NCI-H1436 treated with DMSO at 0.1 percent for 48 hours (cell line): ENCODE measurements at regions not wholly inside any gene's neighbourhood (a gene's known extent, or its start where the extent isn't known, plus 50 kb on each side); places are given as distances from the start of the nearest gene placed in this dataset.

ENCODE experiments used
- DNase-seq: peaks from one replicate; lab custom pipeline; 2025; lab: John Stamatoyannopoulos, UW

DNA sequence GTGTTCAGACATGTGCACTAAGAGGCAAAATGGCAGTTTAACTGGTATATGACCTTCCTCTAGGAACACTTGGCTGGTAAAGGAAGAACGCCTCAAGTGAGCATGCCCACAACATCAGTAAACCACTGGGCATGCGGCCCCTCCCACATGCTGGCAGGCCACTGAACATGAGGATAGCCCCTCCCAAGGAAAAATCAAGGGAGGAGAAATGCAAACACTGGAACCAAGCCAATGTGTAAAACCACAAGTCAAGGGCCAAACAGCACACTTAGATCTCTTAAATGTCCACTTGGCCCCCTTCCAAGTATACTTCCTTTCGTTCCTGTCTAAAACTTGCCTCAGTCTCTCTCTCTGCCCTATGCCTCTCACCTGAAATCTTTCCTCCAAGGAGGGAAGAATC lies 980.8 kb downstream of the TSN start:
- no peak for DNase-seq

DNA sequence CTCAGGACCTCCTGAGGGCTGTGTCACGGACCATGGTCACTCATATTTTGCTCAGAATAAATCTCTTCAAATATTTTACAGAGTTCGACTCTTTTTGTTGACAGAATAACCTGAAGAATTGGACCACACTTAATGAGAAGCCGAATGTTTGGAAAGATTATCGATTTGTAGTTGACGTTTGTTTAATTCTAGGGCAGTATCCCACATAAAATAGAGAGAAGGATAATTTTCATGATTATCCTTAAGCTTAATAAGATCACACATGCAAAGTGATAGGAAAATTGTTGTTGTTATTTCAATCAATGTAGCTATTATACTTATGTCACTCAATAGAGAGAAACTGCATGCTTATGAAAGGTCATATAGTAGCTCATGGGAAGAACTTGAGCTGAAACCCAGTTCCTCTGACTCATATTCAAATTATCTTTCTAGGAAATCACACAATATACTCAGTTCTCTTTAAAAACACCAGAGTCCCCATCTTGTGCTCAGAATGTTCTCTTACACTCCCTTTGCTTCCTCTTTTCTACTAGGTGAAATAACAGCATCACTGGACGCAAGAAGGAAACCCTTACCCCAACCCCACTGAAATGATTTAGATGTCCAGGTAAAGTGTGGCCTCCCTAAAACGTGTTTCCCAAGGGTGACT lies 982.1 kb downstream of the TSN start:
- DNase-seq = no peak

DNA sequence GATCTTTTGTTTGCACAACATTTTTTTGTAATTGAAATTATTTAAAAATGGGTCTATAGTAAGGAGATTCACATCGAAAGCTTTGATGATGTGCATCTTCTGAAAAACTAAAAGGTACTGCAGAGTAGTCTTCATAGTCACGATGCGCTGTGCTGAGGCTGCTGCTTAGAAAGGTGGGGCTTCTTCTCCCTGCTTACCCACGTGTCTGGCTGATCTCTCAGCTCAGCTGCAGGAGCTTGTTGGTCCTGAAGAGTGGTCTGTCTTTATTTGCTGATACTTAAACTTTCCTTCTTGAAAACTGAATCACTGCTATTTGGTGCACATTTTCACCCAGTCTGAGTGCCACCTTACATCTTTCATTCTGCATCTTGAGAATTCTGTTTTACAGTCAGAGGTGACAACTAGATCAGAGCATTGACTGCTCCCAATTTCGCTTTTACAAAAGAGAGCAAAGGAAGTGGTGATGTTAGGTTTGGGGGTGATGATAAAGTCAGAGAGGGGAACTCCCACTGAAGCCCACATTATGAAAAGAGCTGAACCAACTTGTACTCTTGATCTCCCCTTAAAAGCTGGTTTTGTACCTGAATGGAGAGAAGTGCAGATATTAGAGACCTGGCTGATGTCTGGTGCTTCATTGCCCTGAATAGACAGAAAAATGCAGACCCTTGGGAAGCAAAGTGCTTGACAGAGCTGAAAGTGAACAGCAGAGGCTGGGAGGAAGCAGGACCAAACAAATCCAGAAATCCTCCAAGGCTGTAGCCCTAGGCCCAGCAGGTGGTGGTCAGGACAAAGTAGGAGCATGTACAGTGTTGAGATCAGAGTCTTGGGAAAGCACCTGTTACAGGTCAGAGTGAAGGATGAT lies 984.5 kb downstream of the TSN start:
- DNase-seq = no peak

DNA sequence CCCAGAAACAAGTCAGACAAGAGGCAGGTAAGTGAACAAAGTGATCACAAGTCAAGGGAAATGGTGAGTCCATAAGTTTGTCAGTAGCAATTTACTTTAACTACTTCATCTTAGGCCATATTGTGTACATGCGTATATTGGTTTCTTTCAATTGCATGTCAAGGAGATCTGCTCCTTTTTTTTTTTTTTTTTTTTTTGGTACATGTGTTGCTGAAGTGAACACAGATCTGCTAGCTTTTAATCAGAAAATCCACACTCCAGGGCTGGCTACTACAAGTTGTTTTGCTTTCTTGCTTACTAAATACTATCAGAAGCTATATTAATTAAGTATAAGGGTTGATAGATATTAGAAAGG lies 985.1 kb downstream of the TSN start:
- no peak for DNase-seq

DNA sequence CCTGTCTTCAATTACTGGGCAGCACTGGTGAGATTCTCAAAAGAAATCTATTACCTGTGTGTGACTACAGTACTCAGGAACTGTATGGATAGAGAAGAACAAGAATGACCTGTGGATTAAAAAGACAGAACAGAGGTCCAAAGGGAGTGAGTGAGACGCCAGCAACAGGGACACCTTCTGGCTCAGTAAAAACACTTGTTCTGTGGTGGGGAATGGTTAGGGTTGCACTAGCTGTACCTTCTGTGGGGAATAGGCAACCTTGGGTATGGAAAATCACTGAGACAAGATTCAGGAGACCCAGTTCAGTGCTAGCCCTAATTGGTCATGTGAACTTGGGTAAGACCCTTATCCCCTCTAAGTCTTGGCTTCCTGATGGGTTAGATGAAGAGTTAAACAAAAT lies 986.0 kb downstream of the TSN start:
- DNase-seq = no peak

DNA sequence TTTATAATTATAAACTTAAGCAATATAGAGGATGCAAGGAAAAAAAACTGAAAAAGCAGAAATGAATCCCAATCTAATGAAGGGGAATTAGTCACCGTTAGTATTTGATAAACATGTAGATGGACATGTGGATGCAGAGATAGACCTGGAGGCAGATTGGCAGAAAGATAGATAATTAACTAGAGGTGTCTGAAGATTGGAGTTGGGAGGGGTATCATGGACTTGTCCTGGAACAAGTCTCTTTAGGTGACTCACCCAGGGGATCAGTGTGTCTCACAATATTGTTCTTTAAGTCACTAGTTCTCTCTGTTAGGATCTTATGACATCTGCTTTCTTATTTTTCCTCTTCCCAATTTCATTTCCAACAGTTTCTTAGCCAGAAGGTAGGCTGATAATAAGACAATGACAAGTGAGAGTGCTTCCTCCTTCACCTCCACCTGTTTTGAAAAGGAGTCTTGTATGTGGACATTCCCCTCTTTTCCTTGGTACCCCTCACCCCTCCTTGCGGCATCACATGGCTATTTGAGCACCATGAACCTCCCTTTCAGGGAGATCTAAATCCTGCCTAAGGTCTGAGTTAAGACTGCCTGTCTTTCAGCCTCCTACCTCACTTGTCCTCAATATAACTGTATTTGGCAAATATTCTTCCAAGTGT lies 987.7 kb downstream of the TSN start:
- DNase-seq = no peak

DNA sequence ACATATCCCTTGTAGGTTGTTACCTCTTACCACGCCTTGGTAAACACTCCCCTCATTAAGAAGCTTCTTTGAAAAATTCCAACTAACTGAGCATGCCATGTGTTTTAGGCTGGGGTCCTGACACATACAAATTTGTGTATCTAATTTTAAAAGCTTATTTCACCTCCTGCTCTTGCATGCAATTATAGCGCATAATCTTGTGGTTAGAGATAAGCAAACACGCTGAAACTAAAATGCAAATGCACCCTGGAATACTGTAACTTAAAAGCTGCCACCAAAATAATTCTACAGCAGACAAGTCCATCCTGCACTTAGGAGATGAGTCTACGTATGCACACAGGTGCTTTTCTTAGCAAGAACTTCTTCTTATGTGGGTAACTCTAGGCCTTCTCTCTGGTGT lies 990.2 kb downstream of the TSN start:
- no peak for DNase-seq

DNA sequence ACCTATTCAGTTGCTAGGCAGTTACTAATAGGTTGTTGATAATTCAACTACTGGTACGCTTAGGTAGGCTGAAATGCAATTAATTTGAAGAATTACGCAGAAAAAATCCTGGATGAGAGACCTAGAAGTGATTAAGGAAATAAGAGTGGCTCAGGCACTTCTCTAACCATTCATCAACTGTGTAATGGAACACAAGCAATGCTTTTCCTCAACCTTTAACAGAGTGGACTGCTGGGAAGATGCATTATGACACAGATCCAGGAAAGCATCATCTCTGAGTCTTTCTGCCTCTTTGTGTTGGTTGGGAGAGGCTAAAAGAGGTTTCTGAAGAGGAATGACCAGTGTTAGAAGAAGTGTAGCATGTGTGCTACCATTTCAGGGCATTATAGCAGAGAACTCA lies 992.2 kb downstream of the TSN start:
- no peak for DNase-seq

DNA sequence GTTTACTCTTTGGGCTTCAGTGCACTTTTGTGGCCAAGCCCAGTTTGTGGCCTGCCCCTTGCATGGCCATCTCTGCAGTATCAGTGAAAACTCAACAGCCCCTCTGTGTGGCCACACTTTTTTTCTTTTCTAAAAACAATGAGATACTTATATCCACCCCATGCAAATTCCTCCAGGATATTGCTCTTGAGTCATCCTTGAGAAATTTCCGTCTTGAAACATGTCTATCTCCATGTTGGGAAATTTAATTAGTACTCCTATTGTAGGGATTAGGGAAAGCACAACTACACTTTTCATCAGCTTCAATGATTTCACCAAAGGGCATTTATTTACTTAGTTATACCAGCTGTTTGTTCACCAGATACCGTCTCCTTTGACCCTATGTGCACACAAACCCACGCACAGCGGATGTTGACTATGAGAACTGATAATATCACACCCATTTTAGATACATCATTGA lies 993.1 kb downstream of the TSN start:
- DNase-seq = no peak

DNA sequence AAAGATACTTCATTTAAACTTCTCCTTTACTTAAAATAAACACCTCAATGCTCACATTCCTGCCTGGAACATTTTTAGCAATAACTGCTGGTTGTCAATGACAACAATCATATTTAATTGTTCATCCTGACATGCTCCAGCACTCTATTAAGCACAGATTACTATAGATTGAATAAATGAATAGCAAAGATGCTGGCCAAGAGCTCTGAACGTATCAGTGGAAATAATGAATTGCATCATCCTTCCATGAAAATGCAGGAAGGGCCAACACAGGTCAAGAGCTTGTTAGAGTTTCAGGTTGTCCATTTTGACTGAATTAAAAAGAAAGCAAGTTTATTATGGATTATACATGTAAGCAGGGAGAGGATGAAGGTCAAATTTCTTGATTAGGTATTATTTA lies 994.0 kb downstream of the TSN start:
- no peak for DNase-seq

DNA sequence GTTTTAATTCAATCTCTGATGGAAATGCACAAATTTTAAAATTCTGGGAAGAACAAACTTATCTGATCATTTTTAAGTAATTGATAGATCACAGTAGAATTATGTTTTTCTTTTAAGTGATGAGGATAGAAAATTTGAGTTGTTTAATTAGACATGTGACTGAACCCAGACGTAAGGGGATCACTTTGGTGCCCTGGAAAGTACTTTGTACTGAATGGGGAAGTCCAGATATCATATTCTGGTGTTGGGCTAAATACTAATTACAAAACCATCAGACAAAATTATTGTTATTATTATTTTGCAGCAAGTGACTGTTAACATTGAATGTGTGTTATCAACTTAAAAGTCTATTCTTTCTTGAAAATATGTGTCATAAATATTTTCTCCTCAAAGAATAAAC lies 994.6 kb downstream of the TSN start:
- DNase-seq = no peak

DNA sequence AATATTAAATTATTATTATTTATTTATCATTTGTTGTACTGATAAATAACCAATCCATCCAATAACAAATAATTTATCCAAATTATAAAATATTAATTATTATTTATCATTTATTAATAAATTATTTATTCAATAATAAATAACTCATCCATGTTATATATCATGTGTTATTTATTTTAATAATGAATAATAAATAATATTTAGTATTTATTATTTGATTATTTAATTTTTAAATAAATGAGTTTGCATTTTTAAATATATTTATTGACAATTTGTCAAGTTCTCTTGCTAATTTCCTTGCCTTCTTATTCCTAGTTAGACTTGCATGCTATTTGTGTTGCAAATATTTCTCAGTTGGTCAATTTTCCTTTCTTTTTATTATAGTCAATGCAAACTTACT lies 995.4 kb downstream of the TSN start:
- DNase-seq = no peak

DNA sequence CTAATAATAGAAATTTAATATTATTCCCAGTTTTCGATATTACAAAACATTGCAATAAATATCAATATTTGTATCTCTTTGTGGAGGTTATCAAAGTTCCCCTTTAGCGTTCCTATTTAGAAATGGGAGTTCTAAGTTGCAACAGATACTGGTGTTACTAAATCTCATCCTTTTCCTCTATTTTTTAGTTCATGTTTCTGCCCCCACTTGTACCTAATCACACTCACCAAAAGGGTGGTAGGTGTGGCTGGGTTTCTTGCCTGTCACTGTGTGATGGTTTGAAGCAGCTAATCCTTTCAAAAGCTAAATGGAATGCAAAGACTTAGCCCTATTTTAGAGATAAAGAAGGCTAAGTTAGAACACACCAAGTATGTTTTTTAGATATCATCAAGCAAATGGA lies 997.9 kb downstream of the TSN start:
- no peak for DNase-seq

DNA sequence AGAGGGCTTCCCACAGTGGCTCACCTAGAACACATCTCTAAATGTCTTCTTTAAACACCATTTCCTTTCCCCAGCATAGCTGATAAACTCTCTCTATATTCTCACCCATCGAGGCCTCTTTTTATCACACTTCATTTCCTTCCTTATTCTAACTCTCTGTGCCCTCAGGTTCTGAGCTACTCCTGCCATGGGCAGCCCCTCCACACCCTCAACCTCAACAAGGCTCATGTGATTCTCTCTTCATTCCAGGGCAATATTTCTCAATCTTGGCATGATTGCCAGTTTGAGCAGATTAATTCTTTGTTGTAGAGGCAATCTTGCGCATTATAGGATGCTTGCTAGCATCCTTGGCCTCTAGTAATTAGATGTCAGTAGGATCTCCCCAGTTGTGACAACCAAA lies 999.1 kb downstream of the TSN start:
- no peak for DNase-seq

DNA sequence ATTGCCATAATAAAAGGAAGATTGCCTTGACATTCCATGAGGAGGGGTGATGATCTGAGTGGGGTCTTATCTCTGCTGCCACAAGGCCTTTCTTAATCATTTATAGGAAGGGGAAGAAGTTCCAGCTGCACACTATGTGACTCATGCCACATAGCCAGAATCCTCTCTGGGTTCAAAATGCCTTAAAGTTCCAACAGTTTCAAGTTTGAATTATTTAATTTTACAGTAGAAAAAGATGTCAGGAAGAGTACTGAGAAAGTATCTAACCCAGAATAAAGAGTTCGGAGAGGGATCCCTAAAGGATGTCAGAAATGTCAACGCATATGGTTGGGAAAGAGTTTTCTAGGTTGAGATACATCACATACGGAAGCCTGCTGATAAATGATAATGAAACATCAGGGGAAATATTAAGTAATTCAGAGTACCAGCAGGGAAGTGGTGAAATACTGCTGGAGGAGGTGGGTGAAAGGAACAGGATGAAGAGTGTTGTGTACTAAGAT lies 999.9 kb downstream of the TSN start:
- no peak for DNase-seq

DNA sequence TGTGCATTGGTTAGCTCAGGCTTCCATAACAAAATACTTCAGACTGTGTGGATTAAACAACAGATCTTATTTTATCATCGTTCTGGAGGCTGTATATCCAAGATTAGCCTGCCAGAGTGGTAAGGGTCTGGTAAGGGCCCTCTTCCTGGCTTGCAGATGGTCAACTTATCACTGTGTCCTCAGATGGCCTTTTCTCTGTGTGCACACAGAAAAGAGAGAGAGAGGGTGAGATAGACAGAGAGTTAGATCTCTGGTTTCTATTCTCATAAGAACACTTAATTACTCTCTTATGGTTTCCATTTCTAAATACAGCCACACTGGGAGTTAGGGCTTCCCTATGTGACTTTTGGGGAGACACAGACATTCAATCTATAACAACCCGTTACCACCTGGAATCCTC lies 1003.5 kb downstream of the TSN start:
- DNase-seq = no peak

DNA sequence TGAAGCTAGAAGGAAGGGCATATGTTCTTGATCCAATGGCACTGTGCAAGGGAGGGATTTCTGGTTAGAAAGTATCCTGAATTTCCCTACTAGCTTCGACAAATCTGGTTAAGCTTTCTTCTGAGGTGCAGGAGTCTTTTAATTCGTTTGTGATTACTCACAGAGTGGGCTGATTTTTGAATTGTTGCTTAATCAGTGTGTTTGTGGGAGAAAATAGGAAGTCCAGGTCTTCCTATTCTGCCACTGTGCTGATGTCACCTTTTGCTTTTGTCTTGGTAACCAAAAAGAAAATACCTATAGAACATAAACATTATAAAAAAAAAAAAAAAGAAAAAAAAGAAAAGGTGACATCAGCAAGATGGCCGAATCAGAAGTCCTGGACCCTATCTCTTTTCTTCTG lies 1008.6 kb downstream of the TSN start:
- no peak for DNase-seq

DNA sequence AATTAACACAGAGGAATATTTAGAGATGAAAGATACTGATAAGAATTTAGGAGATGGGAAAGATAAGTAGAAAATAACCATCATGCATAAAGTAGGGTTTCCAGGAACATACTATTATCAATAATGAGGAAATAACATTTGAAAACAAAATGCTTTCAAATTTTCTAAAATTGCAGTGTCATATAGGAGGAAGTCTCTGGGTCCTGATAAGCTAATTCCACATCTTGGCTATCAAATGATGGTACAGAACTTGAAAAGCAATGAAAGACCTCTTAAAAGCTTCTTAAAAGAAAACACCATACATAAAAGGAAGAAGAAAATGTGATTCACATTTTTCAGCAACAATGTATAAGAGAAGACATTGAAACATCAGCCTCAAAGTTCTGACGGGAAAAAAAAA lies 1024.8 kb downstream of the TSN start:
- DNase-seq = no peak

DNA sequence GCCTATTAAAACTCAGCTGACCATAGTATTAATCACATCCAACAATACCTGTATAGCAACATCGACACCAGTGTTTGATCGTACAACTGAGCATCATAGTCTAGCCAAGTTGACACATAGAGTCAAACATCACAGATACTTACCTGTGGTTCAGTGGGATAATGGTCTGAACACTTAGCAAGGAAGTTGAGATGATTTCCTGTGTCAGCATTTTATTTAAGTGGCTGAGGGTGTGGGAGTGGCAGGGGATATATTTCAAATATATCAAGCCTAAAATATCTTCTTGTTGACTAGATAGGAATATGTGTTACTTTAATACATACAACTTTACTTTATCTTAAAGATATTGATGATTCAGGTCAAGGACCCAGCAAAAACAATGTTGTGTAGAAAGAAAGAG lies 1038.6 kb downstream of the TSN start:
- DNase-seq = no peak

DNA sequence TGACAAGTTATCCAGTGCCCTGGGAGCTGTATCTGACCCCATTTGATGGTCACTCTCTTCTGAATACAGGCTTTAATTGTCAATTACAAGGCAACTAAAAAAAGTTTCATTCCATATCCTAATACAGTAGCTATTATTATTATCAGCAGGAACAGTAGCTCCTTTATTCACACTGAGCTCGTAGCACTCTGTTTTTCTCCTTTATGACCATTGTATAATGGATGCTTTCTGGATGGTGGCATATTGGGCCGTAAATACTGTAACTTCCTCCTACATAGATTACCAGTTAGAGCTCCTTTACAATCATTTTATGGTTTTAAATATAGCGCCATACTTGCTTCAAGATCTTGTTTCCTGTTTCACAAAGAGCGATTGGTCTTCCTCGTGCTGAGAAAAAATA lies 1040.3 kb downstream of the TSN start:
- no peak for DNase-seq

DNA sequence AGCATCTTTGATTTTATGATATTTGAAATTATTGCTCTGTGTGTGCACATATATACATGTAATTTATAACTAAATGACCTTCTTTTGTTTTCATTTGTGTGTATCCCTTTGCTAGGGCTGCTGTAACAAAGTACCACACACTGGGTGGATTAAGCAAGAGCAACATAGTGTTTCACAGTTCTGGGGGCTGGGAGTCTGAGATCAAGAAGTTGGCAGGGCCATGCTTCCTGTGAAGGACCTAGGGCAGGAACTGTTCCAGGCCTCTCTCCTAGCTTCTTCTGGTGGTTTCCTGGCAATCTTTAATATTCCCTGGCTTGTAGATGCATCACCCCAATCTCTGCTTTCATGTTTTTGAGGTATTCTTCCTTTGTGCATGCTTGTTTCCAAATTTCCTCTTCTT lies 1043.9 kb downstream of the TSN start:
- DNase-seq = no peak

DNA sequence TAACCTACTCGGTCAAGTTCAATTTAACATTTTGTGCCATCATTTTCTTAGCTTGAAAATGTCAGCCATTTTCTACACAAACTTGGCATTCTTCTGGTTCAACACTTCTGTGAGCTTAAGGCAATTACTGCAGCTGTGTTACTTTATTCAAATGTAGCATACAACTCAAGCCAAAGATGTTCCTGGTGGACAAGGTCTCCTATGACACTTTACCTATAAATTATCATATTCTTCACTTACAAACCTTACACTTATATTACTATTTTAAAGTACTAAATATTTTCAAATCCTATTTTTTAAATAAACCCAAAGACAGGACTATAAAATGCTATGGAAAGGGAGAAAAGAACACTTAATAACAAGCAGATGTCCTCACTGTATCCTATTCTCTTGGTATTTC lies 1045.3 kb downstream of the TSN start:
- DNase-seq = no peak

DNA sequence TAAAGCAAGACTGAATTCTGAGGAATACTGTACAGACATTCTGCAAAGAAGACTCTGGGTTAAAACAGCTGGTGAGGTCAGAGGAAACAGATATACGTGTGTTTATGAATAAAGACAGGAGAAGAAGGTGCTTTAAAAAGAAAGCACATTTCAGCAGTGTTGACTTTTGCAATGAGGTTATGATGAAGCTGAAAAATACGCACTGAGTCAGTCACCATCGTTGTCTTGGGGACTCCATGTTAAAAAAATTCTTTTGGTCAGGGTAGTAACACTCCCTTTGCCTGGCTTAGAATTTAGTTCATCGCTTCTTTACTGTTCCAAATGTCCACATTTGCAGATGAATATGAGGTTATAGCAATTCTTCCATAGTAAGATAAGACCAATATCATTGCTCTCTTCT lies 1049.0 kb downstream of the TSN start:
- DNase-seq = no peak
